ENCODE measurements at regions not wholly inside any gene's neighbourhood (a gene's known extent, or its start where the extent isn't known, plus 50 kb on each side); places are given as distances from the start of the nearest gene placed in this dataset.
"Not testable (repeated sequence)": the region's sequence is repeated elsewhere in the genome, so short reads cannot be mapped to it uniquely, and the experiment has no call there.

DNA sequence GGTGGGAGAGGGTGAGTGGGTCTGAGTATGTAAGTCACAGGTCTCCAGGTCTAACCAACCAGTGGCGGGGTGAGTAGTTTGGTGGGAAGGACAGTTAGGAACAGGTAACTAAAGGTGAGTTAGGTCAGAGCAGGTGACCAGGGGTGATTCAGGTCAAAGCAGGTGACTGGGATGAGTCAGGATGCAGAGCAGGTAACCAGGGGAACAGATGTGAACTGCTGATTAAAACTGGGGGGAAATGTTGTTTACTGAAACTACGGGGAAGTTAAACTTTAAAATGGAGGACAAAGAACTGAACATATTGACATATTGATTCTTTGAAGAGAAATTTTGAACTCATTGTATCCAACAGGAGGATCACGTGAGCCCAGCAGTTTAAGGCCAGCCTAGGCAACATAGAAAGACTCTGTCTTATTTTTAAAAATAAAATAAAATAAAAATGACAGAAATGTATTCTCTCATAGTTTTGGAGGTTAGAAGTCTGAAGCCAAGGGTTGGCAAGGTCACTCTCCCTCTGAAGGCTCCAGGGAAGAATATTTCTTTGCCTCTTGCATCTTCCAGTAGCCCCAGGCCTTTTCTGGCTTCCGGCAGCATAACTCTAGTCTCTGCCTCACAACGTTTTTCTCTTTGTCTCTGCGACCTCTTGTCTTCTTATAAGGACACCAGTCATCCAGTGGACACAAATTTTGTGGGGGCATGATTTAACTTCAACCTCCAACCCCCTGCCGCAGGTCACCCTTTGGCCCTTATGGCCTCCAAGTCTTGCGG is 64.3 kb upstream of the TINAGL1 start:
- DNase-seq: peak; percentile 53

DNA sequence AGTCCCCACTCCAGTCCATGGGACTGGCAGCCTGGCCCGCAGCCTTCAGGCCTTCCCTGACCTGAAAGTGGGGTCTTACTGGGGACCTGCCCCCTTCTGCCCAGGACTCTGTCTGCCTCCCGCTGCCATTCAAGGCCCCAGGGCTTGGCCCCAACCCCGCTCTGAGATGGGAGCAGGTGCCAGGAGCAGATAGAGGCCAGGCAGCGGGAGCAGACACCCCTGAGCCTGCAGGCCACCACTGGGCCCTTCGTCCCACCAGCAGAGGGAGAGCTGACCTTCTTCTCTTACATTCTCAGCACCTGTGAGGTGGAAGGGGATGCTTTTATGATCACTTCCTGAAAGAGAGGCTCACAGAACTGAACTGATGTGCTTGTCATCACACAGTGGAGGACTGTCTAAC is 62.2 kb upstream of the TINAGL1 start:
- no peak for DNase-seq

DNA sequence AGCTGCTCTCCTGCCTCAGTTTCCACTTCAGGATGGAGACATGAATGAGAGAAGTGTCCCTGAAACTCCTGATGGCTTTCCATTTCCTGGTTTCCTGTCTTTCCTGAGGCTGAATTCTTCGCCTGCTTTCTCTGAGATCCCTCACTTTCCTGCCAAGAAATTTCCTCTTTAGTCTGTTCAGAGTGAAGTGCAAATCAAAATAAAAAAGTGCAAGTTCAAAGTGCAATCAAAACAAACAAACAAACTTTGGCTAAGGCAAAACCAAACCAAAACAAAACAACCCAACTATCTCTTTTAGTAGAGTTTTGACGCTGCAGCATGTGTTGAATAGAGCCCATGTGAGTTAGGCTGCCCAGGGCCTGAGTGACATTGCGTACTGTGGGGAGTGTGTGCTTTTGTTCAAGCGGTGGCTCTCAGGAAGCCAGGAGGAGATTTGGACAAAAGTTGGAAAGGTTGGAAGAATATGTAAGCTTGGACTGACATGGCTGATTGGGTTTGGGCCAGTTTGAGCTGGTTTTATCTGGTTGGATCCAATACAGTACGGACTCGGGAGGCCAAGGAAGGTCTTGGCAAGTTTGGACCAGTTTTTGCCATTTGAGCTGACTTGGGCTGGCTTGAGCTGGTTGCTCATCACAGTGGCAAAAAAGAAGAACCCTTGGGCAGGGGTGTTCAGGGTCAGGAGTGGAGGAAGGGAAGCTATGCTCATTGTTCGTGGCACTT is 61.1 kb upstream of the TINAGL1 start:
- no peak for DNase-seq

DNA sequence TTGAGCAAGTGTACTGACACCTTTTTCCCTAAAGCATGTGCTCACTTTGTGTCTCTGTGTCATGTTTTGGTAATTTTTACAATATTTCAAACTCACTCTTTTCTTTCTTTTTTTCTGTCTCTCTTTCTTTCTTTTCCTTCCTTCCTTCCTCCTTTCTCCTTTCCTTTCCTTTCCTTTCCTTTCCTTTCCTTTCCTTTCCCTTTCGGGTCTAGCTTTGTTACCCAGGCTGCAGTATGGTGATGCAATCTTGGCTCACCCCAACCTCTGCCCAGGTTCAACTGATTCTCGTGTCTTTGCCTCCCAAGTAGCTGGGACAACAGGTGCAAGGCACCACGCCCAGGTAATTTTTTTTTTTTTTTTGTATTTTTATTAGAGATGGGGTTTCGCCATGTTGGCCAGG is 60.4 kb upstream of the TINAGL1 start:
- no peak for DNase-seq

DNA sequence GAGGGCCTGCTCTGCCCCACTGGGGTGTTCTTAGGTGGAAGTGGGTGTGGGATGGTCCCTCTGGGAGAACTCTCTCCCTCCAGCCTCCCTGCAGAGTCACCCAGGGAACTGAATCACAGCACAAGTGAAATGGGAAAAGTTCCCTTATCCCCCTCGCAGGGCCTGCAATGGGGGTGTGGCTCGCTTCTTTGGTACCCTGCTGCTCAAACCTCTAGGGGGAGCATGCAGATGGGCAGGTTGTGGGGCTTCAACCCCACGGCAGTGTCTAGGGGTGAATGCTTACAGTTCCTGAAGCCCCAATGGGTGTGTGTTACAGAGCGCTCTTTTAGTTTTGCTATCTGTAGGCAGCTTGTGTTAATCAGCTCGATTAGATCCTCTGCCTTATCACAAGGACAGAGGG is 59.0 kb upstream of the TINAGL1 start:
- DNase-seq: no peak

DNA sequence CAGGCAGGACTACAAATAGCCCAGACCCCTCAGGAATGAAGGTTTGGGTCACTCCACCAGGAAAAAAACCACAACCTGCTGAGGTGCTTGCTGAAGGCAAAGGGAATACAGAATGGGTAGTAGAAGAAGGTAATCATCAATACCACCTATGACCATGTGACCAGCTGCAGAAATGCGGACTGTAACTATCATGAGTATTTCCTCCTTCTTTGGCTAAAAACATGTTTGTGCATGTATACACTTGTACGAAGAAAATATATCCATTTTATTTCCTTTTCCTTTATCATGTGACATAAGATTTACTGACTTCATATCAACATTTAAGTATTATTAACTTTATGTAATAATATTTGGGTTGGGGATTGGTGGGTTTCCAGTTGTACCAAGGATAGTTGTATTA is 58.3 kb upstream of the TINAGL1 start:
- not testable (repeated sequence) for DNase-seq

DNA sequence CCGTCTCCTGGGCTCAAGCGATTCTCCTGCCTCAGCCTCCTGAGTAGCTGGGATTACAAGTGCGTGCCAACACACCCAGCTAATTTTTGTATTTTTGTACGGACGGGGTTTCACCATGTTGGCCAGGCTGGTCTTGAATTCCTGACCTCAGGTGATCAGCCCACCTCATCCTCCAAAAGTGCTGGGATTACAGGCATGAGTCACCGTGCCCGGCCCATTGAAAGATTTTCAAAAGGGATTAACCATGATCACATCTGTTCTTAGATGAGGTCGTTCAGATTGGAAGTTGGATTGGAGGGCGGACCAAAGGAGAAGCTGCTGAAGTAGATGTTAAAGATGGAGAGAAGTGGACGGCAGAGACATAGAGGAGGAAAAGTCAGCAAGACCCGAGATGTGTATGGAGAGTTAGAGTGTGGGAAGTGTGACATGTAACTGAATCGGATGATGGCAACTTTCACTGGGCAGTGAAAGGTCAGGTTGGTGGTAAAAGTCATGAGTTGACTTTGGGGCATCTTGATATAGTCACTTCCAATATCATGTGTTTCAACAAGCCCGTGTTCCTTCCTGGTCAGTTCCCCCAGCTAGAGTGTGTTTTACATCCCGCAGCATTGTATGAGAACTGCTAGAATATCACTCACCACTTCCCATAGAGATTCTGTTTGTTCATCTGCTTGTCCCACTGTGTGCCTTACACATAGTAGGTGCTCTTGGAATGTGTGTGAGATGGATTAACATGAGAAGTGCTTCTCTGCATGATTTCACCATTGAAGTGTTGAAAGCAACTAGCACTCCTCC is 54.4 kb upstream of the TINAGL1 start:
- DNase-seq: no peak

DNA sequence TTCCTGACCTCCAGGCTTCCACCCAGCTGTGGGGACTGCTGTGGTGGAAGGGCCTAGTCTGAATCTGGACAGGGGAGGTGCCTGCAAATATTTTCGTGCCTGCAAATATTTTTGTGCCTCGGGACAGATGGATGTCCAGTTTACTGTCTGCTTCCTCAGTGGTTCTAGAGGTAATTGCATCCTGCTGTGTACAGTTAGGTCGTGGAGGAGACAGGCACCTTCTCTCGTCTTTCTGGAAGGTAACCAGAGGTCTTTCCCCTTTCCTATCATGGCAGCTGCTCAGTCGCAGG is 53.8 kb upstream of the TINAGL1 start:
- DNase-seq: no peak

DNA sequence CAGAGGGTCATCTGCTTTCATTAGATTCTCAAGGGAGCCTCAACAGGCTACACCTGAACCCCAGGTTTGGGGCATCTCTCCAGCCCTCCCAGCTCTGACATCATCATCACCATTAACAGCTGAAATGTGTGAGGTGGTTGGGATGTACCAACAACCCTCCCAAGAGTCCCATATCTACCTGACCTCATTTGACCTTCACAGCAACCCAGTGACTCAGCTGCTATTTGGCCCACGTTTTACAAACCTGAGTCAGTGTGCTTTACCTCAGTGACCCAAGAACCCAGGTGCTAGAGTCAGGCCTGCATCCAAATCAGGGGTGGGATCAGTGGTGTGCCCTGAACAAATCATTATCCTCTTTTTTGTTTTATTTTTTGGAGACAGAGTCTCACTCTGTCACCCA is 53.3 kb upstream of the TINAGL1 start:
- no peak for DNase-seq

DNA sequence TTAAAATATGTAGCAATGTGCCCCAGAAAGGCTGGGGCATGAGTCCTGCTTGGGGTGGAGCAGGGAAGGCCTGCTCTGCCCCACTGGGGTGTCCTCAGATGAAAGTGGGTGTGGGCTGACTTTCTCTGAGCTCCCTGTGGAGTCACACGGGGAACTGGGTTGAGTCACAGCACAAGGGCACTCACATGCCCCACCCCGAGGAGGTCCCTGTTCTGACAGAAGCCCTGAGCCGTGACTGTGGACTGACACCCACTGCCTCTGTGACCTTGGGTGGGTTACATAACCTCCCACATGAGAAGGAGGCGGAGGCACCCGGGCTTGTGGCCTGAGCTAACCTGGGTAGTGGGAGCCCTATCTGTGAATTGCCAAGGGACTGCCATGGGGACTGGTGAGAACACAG is 52.5 kb upstream of the TINAGL1 start:
- DNase-seq: no peak

DNA sequence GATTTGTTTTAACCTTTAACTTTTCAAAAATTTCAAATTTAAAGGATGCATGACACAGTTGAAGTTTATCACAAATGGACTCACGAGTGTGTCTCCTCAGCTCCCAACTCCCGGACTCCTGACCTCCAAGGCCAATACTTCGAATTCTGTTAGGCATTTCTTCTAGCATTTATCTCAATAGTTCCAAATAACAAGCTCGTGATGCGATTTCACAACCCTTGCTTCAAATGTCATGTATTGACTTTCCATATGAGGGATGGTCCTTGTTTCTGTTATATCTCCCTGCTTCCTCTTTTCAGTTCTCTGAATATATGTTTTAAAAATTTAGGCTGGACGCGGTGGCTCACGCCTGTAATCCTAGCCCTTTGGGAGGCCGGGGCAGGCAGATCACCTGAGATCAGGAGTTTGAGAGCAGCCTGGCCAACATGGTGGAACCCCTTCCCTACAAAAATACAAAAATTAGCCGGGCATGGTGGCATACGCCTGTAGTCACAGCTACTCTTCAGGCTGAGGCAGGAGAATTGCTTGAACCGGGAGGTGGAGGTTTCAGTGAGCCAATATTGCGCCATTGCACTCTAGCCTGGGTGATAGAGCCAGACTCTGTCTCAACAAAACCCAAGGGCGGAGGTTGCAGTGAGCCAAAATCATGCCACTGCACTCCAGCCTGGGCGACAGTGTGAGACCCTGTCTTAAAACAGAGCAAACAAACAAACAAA is 52.0 kb upstream of the TINAGL1 start:
- no peak for DNase-seq

All from NCI-H774 (cell line).